Neural progenitor cell (in vitro differentiated cells): ENCODE measurements at regions not wholly inside any gene's neighbourhood (a gene's known extent, or its start where the extent isn't known, plus 50 kb on each side); places are given as distances from the start of the nearest gene placed in this dataset.

Experiments used
- EZH2 ChIP-seq: fragments of 200-600 bp; sonication (generic); IDR thresholded peaks from 2 replicates; pipeline ENCODE4 v1.6.1; 2017; ENCODE audit warnings: antibody characterized with exemption, mild to moderate bottlenecking, moderate library complexity
- EZH2phosphoT487 ChIP-seq: fragments of 200-600 bp; sonication (generic); IDR thresholded peaks from 2 replicates; pipeline ENCODE4 v1.6.1; 2017; ENCODE audit warnings: antibody characterized with exemption
- TF ChIP-seq, protein P1 (sequence below): fragments of 200-600 bp; sonication (generic); IDR thresholded peaks from 2 replicates; pipeline ENCODE4 v1.5.1; 2017; ENCODE audit warnings: antibody characterized with exemption, mild to moderate bottlenecking

DNA sequence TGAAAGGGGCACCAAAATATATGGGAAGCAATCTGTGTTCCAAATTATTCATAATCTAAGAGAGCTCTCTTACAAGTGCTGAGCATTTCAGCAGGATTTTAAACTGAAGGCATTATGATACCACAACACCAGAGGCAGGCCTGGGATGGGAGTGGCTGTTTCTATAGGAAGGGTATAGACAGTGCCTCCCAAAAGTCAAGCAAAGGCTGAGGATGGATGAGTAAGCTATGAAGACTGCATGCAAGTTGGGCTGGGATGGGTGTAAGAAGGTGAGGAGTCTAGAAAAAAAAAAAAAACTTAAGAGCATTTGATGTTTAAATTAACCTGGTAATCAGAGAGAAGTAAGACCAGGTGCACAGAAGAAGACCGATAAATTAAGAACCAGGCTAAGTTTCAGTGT, 132.5 kb downstream of the OSR1 start:
- TF ChIP-seq, protein P1, sequence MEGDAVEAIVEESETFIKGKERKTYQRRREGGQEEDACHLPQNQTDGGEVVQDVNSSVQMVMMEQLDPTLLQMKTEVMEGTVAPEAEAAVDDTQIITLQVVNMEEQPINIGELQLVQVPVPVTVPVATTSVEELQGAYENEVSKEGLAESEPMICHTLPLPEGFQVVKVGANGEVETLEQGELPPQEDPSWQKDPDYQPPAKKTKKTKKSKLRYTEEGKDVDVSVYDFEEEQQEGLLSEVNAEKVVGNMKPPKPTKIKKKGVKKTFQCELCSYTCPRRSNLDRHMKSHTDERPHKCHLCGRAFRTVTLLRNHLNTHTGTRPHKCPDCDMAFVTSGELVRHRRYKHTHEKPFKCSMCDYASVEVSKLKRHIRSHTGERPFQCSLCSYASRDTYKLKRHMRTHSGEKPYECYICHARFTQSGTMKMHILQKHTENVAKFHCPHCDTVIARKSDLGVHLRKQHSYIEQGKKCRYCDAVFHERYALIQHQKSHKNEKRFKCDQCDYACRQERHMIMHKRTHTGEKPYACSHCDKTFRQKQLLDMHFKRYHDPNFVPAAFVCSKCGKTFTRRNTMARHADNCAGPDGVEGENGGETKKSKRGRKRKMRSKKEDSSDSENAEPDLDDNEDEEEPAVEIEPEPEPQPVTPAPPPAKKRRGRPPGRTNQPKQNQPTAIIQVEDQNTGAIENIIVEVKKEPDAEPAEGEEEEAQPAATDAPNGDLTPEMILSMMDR: no peak
- TF ChIP-seq EZH2: no peak
- no peak for TF ChIP-seq EZH2phosphoT487
